GM10266 (cell line): ENCODE measurements at regions not wholly inside any gene's neighbourhood (a gene's known extent, or its start where the extent isn't known, plus 50 kb on each side); places are given as distances from the start of the nearest gene placed in this dataset.

Source experiments
- DNase-seq: peaks from one replicate; pipeline ENCODE4 v3.0.0; 2012; ENCODE audit errors: extremely low spot score
- CTCF ChIP-seq: IDR thresholded peaks from 2 replicates; pipeline ENCODE4 v1.5.1; 2012; ENCODE audit warnings: mild to moderate bottlenecking, low read depth; ENCODE audit not compliant: control insufficient read depth, insufficient read depth; ENCODE audit errors: missing control alignments

GRCh38 chr5:105849701-105850100 lies 1821.0 kb downstream of the EFNA5 start:
- no peak for DNase-seq
- TF ChIP-seq CTCF: no peak

- TF ChIP-seq CTCF: no peak
- no peak for DNase-seq
Measured at GRCh38 chr5:105840800-105841199, 1829.9 kb downstream of the EFNA5 start.

GRCh38 chr5:105836887-105837286 lies 1833.8 kb downstream of the EFNA5 start:
- no peak for TF ChIP-seq CTCF

GRCh38 chr5:105836268-105836667 lies 1834.5 kb downstream of the EFNA5 start:
- TF ChIP-seq CTCF: no peak
- no peak for DNase-seq

More at GRCh38 chr5:105836887-105837286, 1833.8 kb downstream of the EFNA5 start:
- no peak for DNase-seq

- TF ChIP-seq CTCF: no peak
- no peak for DNase-seq
Measured at GRCh38 chr5:105828821-105829220, 1841.9 kb downstream of the EFNA5 start.

GRCh38 chr5:105821800-105822199 lies 1848.9 kb downstream of the EFNA5 start:
- no peak for DNase-seq
- no peak for TF ChIP-seq CTCF

DNA sequence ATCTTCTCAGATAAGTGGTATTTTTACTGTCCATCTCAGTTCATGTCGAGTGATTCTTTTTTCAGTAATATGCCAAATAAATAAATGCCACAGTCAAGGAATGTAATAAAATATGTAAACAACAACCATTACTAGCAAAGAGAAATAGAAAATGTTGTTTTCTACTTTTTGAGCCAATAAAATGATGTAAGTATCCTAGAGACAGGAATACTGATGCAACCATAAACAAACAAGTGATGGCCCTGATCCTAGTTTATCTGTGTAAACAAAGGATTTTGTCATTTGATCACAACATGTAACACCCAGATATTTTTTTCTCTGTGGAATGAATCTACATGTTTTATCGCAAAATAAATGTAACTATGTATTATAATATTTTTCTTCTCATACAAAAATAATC lies 1852.8 kb downstream of the EFNA5 start:
- no peak for TF ChIP-seq CTCF
- no peak for DNase-seq
